H1 (cell line): ENCODE measurements at regions not wholly inside any gene's neighbourhood (a gene's known extent, or its start where the extent isn't known, plus 50 kb on each side); places are given as distances from the start of the nearest gene placed in this dataset.

Source experiments
- ASH2L ChIP-seq: fragments of 200-600, 300-600 bp; sonication (generic); IDR thresholded peaks from one replicate; pipeline ENCODE4 v1.7.1; 2017; ENCODE audit warnings: low read length
- BCL11A ChIP-seq, 2 experiments: IDR thresholded peaks; one replicate each; pipeline ENCODE4 v1.6.1; 2011; ENCODE audit warnings: low read depth in 2 of 2, low read length in 2 of 2, mild to moderate bottlenecking in 2 of 2
- GABPA ChIP-seq: IDR thresholded peaks from 2 replicates; pipeline ENCODE4 v1.6.1; 2011; ENCODE audit warnings: mild to moderate bottlenecking, low read length, moderate library complexity, borderline replicate concordance; ENCODE audit not compliant: insufficient read depth
- HDAC2 ChIP-seq, 2 experiments: fragments of 300-600 bp in 1 of 2; sonication (generic) in 1 of 2; IDR thresholded peaks; 2 replicates each; pipeline ENCODE4 v1.6.1; 2011 to 2012; ENCODE audit warnings: low read depth in 2 of 2, low read length in 2 of 2, mild to moderate bottlenecking in 2 of 2, moderate library complexity in 2 of 2, borderline replicate concordance in 1 of 2, inconsistent platforms in 1 of 2
- KDM5A ChIP-seq: fragments of 200-600 bp; IDR thresholded peaks from 2 replicates; pipeline ENCODE4 v1.7.1; 2012; ENCODE audit warnings: mild to moderate bottlenecking, low read length, inconsistent platforms, mixed read lengths
- SP4 ChIP-seq: IDR thresholded peaks from 2 replicates; pipeline ENCODE4 v1.6.1; 2012; ENCODE audit warnings: low read length, inconsistent platforms
- USF2 ChIP-seq: IDR thresholded peaks from 2 replicates; pipeline ENCODE4 v1.6.1; 2011; ENCODE audit warnings: low read length, improper control_type of control experiment
- ZNF274 ChIP-seq: IDR thresholded peaks from 2 replicates; pipeline ENCODE4 v1.7.0; 2012; ENCODE audit warnings: low read length, borderline replicate concordance; ENCODE audit errors: extremely low read depth
- TF ChIP-seq, protein P1 (sequence below): fragments of 300-600 bp; sonication (generic); IDR thresholded peaks from 2 replicates; pipeline ENCODE4 v1.7.1; 2012; ENCODE audit warnings: low read length, moderate library complexity, mild to moderate bottlenecking, inconsistent platforms; ENCODE audit not compliant: insufficient replicate concordance

- TF ChIP-seq, protein P1, sequence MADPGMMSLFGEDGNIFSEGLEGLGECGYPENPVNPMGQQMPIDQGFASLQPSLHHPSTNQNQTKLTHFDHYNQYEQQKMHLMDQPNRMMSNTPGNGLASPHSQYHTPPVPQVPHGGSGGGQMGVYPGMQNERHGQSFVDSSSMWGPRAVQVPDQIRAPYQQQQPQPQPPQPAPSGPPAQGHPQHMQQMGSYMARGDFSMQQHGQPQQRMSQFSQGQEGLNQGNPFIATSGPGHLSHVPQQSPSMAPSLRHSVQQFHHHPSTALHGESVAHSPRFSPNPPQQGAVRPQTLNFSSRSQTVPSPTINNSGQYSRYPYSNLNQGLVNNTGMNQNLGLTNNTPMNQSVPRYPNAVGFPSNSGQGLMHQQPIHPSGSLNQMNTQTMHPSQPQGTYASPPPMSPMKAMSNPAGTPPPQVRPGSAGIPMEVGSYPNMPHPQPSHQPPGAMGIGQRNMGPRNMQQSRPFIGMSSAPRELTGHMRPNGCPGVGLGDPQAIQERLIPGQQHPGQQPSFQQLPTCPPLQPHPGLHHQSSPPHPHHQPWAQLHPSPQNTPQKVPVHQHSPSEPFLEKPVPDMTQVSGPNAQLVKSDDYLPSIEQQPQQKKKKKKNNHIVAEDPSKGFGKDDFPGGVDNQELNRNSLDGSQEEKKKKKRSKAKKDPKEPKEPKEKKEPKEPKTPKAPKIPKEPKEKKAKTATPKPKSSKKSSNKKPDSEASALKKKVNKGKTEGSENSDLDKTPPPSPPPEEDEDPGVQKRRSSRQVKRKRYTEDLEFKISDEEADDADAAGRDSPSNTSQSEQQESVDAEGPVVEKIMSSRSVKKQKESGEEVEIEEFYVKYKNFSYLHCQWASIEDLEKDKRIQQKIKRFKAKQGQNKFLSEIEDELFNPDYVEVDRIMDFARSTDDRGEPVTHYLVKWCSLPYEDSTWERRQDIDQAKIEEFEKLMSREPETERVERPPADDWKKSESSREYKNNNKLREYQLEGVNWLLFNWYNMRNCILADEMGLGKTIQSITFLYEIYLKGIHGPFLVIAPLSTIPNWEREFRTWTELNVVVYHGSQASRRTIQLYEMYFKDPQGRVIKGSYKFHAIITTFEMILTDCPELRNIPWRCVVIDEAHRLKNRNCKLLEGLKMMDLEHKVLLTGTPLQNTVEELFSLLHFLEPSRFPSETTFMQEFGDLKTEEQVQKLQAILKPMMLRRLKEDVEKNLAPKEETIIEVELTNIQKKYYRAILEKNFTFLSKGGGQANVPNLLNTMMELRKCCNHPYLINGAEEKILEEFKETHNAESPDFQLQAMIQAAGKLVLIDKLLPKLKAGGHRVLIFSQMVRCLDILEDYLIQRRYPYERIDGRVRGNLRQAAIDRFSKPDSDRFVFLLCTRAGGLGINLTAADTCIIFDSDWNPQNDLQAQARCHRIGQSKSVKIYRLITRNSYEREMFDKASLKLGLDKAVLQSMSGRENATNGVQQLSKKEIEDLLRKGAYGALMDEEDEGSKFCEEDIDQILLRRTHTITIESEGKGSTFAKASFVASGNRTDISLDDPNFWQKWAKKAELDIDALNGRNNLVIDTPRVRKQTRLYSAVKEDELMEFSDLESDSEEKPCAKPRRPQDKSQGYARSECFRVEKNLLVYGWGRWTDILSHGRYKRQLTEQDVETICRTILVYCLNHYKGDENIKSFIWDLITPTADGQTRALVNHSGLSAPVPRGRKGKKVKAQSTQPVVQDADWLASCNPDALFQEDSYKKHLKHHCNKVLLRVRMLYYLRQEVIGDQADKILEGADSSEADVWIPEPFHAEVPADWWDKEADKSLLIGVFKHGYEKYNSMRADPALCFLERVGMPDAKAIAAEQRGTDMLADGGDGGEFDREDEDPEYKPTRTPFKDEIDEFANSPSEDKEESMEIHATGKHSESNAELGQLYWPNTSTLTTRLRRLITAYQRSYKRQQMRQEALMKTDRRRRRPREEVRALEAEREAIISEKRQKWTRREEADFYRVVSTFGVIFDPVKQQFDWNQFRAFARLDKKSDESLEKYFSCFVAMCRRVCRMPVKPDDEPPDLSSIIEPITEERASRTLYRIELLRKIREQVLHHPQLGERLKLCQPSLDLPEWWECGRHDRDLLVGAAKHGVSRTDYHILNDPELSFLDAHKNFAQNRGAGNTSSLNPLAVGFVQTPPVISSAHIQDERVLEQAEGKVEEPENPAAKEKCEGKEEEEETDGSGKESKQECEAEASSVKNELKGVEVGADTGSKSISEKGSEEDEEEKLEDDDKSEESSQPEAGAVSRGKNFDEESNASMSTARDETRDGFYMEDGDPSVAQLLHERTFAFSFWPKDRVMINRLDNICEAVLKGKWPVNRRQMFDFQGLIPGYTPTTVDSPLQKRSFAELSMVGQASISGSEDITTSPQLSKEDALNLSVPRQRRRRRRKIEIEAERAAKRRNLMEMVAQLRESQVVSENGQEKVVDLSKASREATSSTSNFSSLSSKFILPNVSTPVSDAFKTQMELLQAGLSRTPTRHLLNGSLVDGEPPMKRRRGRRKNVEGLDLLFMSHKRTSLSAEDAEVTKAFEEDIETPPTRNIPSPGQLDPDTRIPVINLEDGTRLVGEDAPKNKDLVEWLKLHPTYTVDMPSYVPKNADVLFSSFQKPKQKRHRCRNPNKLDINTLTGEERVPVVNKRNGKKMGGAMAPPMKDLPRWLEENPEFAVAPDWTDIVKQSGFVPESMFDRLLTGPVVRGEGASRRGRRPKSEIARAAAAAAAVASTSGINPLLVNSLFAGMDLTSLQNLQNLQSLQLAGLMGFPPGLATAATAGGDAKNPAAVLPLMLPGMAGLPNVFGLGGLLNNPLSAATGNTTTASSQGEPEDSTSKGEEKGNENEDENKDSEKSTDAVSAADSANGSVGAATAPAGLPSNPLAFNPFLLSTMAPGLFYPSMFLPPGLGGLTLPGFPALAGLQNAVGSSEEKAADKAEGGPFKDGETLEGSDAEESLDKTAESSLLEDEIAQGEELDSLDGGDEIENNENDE = no peak
- TF ChIP-seq HDAC2 (IDR thresholded peaks at IDR 0.05; ENCODE audit: borderline replicate concordance in 1 of 2, low read depth in 2 of 2, low read length in 2 of 2) (no peak), ASH2L (no peak), ZNF274 (no peak), GABPA (no peak), KDM5A (no peak), SP4 (no peak), USF2 (no peak), BCL11A (IDR thresholded peaks at IDR 0.05; ENCODE audit: low read depth in 2 of 2, low read length in 2 of 2) (no peak)
These were observed 272.7 kb downstream of the OR4A5 start (continued) for GRCh38 chr11:54979375-54979774.
